ENCODE measurements at regions not wholly inside any gene's neighbourhood (a gene's known extent, or its start where the extent isn't known, plus 50 kb on each side); places are given as distances from the start of the nearest gene placed in this dataset.

DNA sequence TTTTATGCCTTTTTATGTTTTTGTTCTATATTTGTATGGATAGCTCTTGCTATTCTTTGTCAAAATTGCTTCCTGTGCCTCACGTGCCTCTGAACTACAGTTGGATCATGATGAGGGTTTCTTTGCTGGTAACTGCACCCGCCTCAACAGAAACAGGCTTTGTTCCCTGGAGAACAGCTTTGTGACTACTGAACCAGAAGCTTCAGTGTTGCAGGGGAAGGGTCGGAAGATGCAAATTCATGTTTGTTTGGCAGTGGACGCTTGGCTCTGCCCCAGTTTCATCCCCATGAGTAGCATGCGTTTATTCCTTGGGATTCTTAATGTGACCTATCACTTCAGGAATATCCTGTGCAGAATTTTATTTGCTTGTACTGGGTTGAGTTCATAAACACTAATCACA, 959.1 kb upstream of the WWC1 start:
- SMC1A ChIA-PET (ENCODE audit: uncharacterized antibody, unreplicated experiment), result no interaction called here
- 46% methylated on average over 5 of the region's 5 CpGs for WGBS (ENCODE audit: insufficient coverage, insufficient replicate concordance, low lambda C conversion rate, missing lambda C conversion rate)
- in situ Hi-C loops (cut with MboI) (no loop called here), intact Hi-C loops (cut with micrococcal nuclease; ENCODE audit: unreplicated experiment) (no loop called here)
- H3K79me2 ChIP-seq (ENCODE audit: control insufficient read depth, insufficient read depth, low read length), result no peaks in the 10 kb centered on the region
- ATAC-seq, result no peak
- H3K4me1 ChIP-seq (ENCODE audit: control insufficient read depth, insufficient read depth, low read length), result no peaks in the 10 kb centered on the region
- POLR2A ChIA-PET, result no interaction called here
- H3K4me2 ChIP-seq (ENCODE audit: control insufficient read depth, insufficient read depth), result no peak overlapping the region
- H3K4me3 ChIP-seq, result no peak overlapping the region
- H4K20me1 ChIP-seq (ENCODE audit: control insufficient read depth, insufficient read depth), result no peaks in the 10 kb centered on the region
- BruUV-seq (replicated peaks), result no TSS peak
- no peak overlapping the region for H3K27ac ChIP-seq (ENCODE audit: control insufficient read depth, insufficient read depth)
- CTCF ChIA-PET, result no interaction called here
- FAIRE-seq, result no peak
- H2AFZ ChIP-seq (ENCODE audit: control insufficient read depth, low read depth, low read length), result no peak overlapping the region
- RAD21 ChIA-PET (ENCODE audit: unreplicated experiment), result no interaction called here
- no peaks in the 10 kb centered on the region for H3K36me3 ChIP-seq (ENCODE audit: control insufficient read depth in 2 of 2, insufficient read depth in 2 of 2, low read length in 1 of 2)
- H3K27me3 ChIP-seq (replicated peaks in 1 of 2; ENCODE audit: control insufficient read depth in 2 of 2, insufficient read depth in 2 of 2, low read length in 1 of 2), result no peaks in the 10 kb centered on the region
- TF ChIP-seq, protein P1, sequence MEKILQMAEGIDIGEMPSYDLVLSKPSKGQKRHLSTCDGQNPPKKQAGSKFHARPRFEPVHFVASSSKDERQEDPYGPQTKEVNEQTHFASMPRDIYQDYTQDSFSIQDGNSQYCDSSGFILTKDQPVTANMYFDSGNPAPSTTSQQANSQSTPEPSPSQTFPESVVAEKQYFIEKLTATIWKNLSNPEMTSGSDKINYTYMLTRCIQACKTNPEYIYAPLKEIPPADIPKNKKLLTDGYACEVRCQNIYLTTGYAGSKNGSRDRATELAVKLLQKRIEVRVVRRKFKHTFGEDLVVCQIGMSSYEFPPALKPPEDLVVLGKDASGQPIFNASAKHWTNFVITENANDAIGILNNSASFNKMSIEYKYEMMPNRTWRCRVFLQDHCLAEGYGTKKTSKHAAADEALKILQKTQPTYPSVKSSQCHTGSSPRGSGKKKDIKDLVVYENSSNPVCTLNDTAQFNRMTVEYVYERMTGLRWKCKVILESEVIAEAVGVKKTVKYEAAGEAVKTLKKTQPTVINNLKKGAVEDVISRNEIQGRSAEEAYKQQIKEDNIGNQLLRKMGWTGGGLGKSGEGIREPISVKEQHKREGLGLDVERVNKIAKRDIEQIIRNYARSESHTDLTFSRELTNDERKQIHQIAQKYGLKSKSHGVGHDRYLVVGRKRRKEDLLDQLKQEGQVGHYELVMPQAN (conservative IDR thresholded peaks at IDR 0.05), result no peak
- TF ChIP-seq EZH2 (IDR thresholded peaks at IDR 0.05; ENCODE audit: borderline replicate concordance, control insufficient read depth, low read depth, low read length), result no peak
- no peak for TF ChIP-seq E4F1 (IDR thresholded peaks at IDR 0.05; ENCODE audit: borderline replicate concordance, partially characterized antibody)
- TF ChIP-seq, protein P2, sequence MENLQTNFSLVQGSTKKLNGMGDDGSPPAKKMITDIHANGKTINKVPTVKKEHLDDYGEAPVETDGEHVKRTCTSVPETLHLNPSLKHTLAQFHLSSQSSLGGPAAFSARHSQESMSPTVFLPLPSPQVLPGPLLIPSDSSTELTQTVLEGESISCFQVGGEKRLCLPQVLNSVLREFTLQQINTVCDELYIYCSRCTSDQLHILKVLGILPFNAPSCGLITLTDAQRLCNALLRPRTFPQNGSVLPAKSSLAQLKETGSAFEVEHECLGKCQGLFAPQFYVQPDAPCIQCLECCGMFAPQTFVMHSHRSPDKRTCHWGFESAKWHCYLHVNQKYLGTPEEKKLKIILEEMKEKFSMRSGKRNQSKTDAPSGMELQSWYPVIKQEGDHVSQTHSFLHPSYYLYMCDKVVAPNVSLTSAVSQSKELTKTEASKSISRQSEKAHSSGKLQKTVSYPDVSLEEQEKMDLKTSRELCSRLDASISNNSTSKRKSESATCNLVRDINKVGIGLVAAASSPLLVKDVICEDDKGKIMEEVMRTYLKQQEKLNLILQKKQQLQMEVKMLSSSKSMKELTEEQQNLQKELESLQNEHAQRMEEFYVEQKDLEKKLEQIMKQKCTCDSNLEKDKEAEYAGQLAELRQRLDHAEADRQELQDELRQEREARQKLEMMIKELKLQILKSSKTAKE (IDR thresholded peaks at IDR 0.05; ENCODE audit: low read depth, poor library complexity, severe bottlenecking), result no peak
- TF ChIP-seq ZBTB11 (CRISPR knock-in tag; IDR thresholded peaks at IDR 0.05), result no peak
- TF ChIP-seq HCFC1 (IDR thresholded peaks at IDR 0.05; ENCODE audit: low read length), result no peak
- DNase-seq (ENCODE audit: low read depth, low spot score), result no peak
- no peak overlapping the region for H3K9ac ChIP-seq (ENCODE audit: control insufficient read depth, insufficient read depth, low read length)
- H3K9me3 ChIP-seq (replicated peaks; ENCODE audit: control insufficient read depth, insufficient read depth, low read length), result no peaks in the 10 kb centered on the region

All from GM12878 (cell line).